ENCODE measurements at regions not wholly inside any gene's neighbourhood (a gene's known extent, or its start where the extent isn't known, plus 50 kb on each side); places are given as distances from the start of the nearest gene placed in this dataset.

- TF ChIP-seq CTCF (conservative IDR thresholded peaks at IDR 0.05; ENCODE audit: low read depth, low read length), result no peak
- no peak for TF ChIP-seq EZH2phosphoT487 (IDR thresholded peaks at IDR 0.05; ENCODE audit: borderline replicate concordance, low read length)
Measured at GRCh38 chr2:209260281-209260680, 163.6 kb upstream of the MAP2 start.

Measured in PC-3 (cell line).